Right lobe of liver (tissue), 4 donors: ENCODE measurements at regions not wholly inside any gene's neighbourhood (a gene's known extent, or its start where the extent isn't known, plus 50 kb on each side); places are given as distances from the start of the nearest gene placed in this dataset.

Experiments
- POLR2A ChIP-seq: fragments of 450-650 bp; IDR thresholded peaks from one replicate; pipeline ENCODE4 v1.6.1; 2017; ENCODE audit warnings: antibody characterized with exemption, mild to moderate bottlenecking
- TF ChIP-seq, protein P1 (sequence below), 4 donors: fragments of 200-600 bp in 3 of 4; fragments of 450-650 bp in 1 of 4; IDR thresholded peaks; one replicate each; pipeline versions ENCODE4 v1.5.1 to v1.8.0; 2016 to 2022; ENCODE audit warnings: antibody characterized with exemption in 4 of 4, mild to moderate bottlenecking in 2 of 4
- donor health status: DM: no; HTN: no; CAD: no.
- donor health status: DM: no; HTN: no; CAD: no.
- donor health status: DM: no; HTN: yes; CAD: no.

DNA sequence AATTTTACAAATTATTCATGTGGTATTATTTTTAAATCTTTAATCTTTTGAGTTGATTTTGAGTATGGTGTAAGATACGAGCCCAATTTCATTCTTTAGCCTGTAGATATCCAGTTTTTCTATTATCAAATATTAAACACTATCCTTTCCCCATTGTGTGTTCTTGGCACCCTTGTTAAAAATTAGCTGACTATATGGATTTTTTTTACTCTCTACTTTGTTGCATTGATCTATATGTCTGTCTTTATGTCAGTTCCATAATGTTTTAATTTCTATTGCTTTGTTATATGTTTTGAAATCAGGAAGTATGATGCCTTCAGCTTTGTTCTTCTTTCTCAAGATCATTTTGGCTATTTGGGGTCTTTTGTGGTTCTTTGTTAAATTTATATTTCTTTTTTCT lies 80.9 kb upstream of the ZNF804A start:
- no peak for TF ChIP-seq POLR2A
- TF ChIP-seq, protein P1, sequence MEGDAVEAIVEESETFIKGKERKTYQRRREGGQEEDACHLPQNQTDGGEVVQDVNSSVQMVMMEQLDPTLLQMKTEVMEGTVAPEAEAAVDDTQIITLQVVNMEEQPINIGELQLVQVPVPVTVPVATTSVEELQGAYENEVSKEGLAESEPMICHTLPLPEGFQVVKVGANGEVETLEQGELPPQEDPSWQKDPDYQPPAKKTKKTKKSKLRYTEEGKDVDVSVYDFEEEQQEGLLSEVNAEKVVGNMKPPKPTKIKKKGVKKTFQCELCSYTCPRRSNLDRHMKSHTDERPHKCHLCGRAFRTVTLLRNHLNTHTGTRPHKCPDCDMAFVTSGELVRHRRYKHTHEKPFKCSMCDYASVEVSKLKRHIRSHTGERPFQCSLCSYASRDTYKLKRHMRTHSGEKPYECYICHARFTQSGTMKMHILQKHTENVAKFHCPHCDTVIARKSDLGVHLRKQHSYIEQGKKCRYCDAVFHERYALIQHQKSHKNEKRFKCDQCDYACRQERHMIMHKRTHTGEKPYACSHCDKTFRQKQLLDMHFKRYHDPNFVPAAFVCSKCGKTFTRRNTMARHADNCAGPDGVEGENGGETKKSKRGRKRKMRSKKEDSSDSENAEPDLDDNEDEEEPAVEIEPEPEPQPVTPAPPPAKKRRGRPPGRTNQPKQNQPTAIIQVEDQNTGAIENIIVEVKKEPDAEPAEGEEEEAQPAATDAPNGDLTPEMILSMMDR (IDR thresholded peaks at IDR 0.05) = no peak
